ENCODE measurements at regions not wholly inside any gene's neighbourhood (a gene's known extent, or its start where the extent isn't known, plus 50 kb on each side); places are given as distances from the start of the nearest gene placed in this dataset.

- TF ChIP-seq CTCF (IDR thresholded peaks at IDR 0.05; ENCODE audit: insufficient read depth, low read length): no peak
- no peak for TF ChIP-seq POLR2AphosphoS5 (IDR thresholded peaks at IDR 0.05; ENCODE audit: low read depth)
- no peak for TF ChIP-seq SPI1 (IDR thresholded peaks at IDR 0.05; ENCODE audit: borderline replicate concordance, low read depth)
These were observed 76.8 kb downstream of the KCTD12 start for GRCh38 chr13:76809389-76809788.
